Panc1 (cell line): ENCODE measurements at regions not wholly inside any gene's neighbourhood (a gene's known extent, or its start where the extent isn't known, plus 50 kb on each side); places are given as distances from the start of the nearest gene placed in this dataset.

Source experiments
- ATAC-seq: fragments of 200-7000 bp; cut with Tn5 transposase; 2 replicates; pipeline ENCODE4 v1.9.1; 2020; ENCODE audit warnings: mild to moderate bottlenecking, moderate library complexity
- BruUV-seq: library from RNA; stranded (reverse); fragments of 400-500 nt; replicated peaks from 2 replicates; lab custom pipeline; 2021; lab: Mats Ljungman, UMichigan
- CTCF ChIA-PET: fragments of 300-600 bp; sonication (Branson Sonifier 250); formaldehyde crosslinking; loops from one replicate; lab custom pipeline; 2022; ENCODE audit warnings: antibody characterized with exemption; lab: Charles Lee
- POLR2A ChIA-PET: fragments of 300-600 bp; sonication (Branson Sonifier 250); formaldehyde crosslinking; loops from one replicate; lab custom pipeline; 2022; ENCODE audit warnings: antibody characterized with exemption; lab: Charles Lee
- DNase-seq: peaks from one replicate; pipeline ENCODE4 v3.0.0-alpha.2; 2010; ENCODE audit warnings: low read depth, low spot score
- H3K27ac ChIP-seq: 2 replicates; pipeline ENCODE4 v1.5.1; 2011; ENCODE audit warnings: mild to moderate bottlenecking, low read length, inconsistent platforms
- H3K27me3 ChIP-seq: fragments of 200-500 bp; sonication (Bioruptor generic); 2 replicates; pipeline ENCODE4 v1.6.0; 2014; ENCODE audit warnings: low read length, inconsistent platforms; ENCODE audit not compliant: control insufficient read depth, insufficient read depth
- H3K36me3 ChIP-seq: fragments of 200-500 bp; sonication (Bioruptor generic); 2 replicates; pipeline ENCODE4 v1.5.1; 2014; ENCODE audit warnings: inconsistent platforms, mild to moderate bottlenecking, low read length, moderate library complexity; ENCODE audit not compliant: control insufficient read depth, insufficient read depth
- H3K4me1 ChIP-seq: 2 replicates; pipeline ENCODE4 v1.5.1; 2011; ENCODE audit warnings: inconsistent platforms, mild to moderate bottlenecking, low read length, moderate library complexity; ENCODE audit not compliant: control insufficient read depth, insufficient read depth
- H3K4me3 ChIP-seq, 2 experiments: 2 replicates each; pipeline ENCODE4 v1.5.1; 2011 to 2012; ENCODE audit warnings: low read depth in 2 of 2, low read length in 2 of 2, mild to moderate bottlenecking in 2 of 2, inconsistent platforms in 1 of 2, moderate library complexity in 1 of 2
- H3K9me3 ChIP-seq: fragments of 200-500 bp; sonication (Bioruptor generic); 2 replicates; pipeline ENCODE4 v1.5.1; 2014; ENCODE audit warnings: low read depth, mild to moderate bottlenecking, inconsistent platforms, low read length, moderate library complexity; ENCODE audit not compliant: control insufficient read depth, insufficient read depth
- POLR2AphosphoS5 ChIP-seq: IDR thresholded peaks from 2 replicates; pipeline ENCODE4 v1.6.1; 2012; ENCODE audit warnings: mild to moderate bottlenecking, low read depth, low read length, moderate library complexity
- SIN3A ChIP-seq: IDR thresholded peaks from 2 replicates; pipeline ENCODE4 v1.6.1; 2012; ENCODE audit warnings: low read depth, mild to moderate bottlenecking, low read length, moderate library complexity, borderline replicate concordance; ENCODE audit not compliant: insufficient read depth
- TCF7L2 ChIP-seq: IDR thresholded peaks from 2 replicates; pipeline ENCODE4 v1.6.1; 2011; ENCODE audit warnings: mild to moderate bottlenecking, low read depth, low read length, inconsistent platforms
- in situ Hi-C: cut with HindIII; loops from 2 replicates; pipeline ENCODE4 v1.10.0; 2016; ENCODE audit warnings: low sequenced_read_pairs, low pct_unique_long_range_greater_than_20kb
- intact Hi-C: fragments of 100-400 bp; cut with micrococcal nuclease; formaldehyde crosslinking; loops from one replicate; pipeline ENCODE4 v1.10.0; 2022; ENCODE audit not compliant: unreplicated experiment
- TF ChIP-seq, protein P1 (sequence below): fragments of 450-650 bp; IDR thresholded peaks from 2 replicates; pipeline ENCODE4 v1.5.1; 2017; ENCODE audit warnings: mild to moderate bottlenecking
- TF ChIP-seq, protein P2 (sequence below), 2 experiments: IDR thresholded peaks; 2 replicates each; pipeline ENCODE4 v1.6.1; 2011 to 2012; ENCODE audit warnings: low read depth in 2 of 2, control low read depth in 1 of 2, low read length in 1 of 2, mild to moderate bottlenecking in 1 of 2, moderate library complexity in 1 of 2; ENCODE audit not compliant: insufficient read depth in 1 of 2

DNA sequence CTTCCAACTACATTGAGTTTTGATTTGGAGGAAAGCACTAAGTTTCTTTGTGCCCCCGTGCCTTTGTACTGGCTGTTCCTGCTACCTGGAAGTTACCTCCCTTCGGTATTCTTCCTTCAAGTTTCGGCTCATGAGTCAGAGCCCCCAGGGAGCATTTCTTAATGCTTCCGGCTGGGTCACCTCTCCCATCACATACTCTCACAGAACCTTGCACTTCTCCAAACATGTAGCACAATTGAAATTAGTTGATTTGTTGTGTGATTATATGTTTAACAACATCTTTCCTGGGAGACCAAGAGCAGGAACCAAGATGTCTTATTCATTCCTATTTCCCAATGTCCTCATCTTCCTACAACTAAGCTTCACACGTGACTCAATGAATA, 158.6 kb upstream of the CDH5 start:
- intact Hi-C loops = no loop called here
- no peaks in the 10 kb centered on the region for H3K4me1 ChIP-seq
- no peak overlapping the region for H3K4me3 ChIP-seq
- POLR2A ChIA-PET = no interaction called here
- no TSS peak for BruUV-seq
- H3K27ac ChIP-seq = no peak overlapping the region
- ATAC-seq (no peak), DNase-seq (no peak)
- H3K36me3 ChIP-seq = no peaks in the 10 kb centered on the region
- TF ChIP-seq, protein P1, sequence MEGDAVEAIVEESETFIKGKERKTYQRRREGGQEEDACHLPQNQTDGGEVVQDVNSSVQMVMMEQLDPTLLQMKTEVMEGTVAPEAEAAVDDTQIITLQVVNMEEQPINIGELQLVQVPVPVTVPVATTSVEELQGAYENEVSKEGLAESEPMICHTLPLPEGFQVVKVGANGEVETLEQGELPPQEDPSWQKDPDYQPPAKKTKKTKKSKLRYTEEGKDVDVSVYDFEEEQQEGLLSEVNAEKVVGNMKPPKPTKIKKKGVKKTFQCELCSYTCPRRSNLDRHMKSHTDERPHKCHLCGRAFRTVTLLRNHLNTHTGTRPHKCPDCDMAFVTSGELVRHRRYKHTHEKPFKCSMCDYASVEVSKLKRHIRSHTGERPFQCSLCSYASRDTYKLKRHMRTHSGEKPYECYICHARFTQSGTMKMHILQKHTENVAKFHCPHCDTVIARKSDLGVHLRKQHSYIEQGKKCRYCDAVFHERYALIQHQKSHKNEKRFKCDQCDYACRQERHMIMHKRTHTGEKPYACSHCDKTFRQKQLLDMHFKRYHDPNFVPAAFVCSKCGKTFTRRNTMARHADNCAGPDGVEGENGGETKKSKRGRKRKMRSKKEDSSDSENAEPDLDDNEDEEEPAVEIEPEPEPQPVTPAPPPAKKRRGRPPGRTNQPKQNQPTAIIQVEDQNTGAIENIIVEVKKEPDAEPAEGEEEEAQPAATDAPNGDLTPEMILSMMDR = no peak
- TF ChIP-seq POLR2AphosphoS5 = no peak
- TF ChIP-seq SIN3A = no peak
- no peaks in the 10 kb centered on the region for H3K27me3 ChIP-seq
- no peaks in the 10 kb centered on the region for H3K9me3 ChIP-seq
- in situ Hi-C loops = no loop called here
- CTCF ChIA-PET = no interaction called here

DNA sequence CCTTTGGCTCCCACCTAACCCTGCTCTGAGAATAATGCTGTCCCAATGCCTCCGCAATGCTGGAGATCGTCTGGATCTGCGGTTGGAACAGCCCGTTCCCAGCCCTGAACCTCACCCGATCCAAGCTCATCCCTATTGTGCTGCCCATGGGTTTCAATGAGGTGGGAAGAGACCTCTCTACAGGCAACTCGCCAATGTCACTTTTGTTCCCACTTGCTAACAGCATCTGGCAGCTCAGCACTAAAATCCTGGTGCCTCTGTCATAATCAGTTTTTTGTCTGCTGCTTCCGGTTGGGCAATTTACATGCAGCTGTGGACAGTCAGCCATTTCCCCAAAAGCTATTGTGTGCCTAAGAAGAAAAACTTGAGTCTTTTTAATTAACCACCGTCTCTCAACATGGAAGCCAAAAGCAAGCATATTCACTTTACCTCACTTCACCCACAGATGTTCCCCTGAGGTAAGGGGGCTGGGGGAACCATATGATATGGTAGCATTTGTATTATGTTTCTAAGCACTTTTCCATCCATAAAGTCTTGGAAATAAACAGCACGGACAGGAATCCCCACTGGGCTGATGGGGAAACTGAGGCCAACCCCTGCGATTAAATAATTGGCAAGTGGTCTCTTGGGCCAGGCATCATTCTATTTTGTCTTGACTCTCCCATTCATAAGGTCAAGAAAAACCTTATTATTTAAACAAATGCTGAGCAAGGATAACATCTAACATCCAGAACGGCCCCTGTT, 159.2 kb upstream of the CDH5 start:
- BruUV-seq = no TSS peak
- no peak for ATAC-seq
- CTCF ChIA-PET = no interaction called here
- intact Hi-C loops (no loop called here), in situ Hi-C loops (no loop called here)
- Histone ChIP-seq H3K9me3 (no peaks in the 10 kb centered on the region), H3K27me3 (no peaks in the 10 kb centered on the region), H3K4me1 (no peaks in the 10 kb centered on the region), H3K4me3 (no peak overlapping the region), H3K27ac (no peak overlapping the region), H3K36me3 (no peaks in the 10 kb centered on the region)
- TF ChIP-seq, protein P2, sequence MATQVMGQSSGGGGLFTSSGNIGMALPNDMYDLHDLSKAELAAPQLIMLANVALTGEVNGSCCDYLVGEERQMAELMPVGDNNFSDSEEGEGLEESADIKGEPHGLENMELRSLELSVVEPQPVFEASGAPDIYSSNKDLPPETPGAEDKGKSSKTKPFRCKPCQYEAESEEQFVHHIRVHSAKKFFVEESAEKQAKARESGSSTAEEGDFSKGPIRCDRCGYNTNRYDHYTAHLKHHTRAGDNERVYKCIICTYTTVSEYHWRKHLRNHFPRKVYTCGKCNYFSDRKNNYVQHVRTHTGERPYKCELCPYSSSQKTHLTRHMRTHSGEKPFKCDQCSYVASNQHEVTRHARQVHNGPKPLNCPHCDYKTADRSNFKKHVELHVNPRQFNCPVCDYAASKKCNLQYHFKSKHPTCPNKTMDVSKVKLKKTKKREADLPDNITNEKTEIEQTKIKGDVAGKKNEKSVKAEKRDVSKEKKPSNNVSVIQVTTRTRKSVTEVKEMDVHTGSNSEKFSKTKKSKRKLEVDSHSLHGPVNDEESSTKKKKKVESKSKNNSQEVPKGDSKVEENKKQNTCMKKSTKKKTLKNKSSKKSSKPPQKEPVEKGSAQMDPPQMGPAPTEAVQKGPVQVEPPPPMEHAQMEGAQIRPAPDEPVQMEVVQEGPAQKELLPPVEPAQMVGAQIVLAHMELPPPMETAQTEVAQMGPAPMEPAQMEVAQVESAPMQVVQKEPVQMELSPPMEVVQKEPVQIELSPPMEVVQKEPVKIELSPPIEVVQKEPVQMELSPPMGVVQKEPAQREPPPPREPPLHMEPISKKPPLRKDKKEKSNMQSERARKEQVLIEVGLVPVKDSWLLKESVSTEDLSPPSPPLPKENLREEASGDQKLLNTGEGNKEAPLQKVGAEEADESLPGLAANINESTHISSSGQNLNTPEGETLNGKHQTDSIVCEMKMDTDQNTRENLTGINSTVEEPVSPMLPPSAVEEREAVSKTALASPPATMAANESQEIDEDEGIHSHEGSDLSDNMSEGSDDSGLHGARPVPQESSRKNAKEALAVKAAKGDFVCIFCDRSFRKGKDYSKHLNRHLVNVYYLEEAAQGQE (IDR thresholded peaks at IDR 0.05; ENCODE audit: insufficient read depth in 1 of 2, low read depth in 2 of 2, low read length in 1 of 2) = no peak
- TF ChIP-seq SIN3A (no peak), TCF7L2 (no peak), POLR2AphosphoS5 (no peak)
- TF ChIP-seq, protein P1 = no peak
- no peak for DNase-seq
- POLR2A ChIA-PET = no interaction called here
